ENCODE measurements at regions not wholly inside any gene's neighbourhood (a gene's known extent, or its start where the extent isn't known, plus 50 kb on each side); places are given as distances from the start of the nearest gene placed in this dataset.

GRCh38 chr5:173790177-173790719 lies 97.9 kb upstream of the CPEB4 start:
- H3K27ac ChIP-seq: no peak overlapping the region
- TF ChIP-seq, protein P1, sequence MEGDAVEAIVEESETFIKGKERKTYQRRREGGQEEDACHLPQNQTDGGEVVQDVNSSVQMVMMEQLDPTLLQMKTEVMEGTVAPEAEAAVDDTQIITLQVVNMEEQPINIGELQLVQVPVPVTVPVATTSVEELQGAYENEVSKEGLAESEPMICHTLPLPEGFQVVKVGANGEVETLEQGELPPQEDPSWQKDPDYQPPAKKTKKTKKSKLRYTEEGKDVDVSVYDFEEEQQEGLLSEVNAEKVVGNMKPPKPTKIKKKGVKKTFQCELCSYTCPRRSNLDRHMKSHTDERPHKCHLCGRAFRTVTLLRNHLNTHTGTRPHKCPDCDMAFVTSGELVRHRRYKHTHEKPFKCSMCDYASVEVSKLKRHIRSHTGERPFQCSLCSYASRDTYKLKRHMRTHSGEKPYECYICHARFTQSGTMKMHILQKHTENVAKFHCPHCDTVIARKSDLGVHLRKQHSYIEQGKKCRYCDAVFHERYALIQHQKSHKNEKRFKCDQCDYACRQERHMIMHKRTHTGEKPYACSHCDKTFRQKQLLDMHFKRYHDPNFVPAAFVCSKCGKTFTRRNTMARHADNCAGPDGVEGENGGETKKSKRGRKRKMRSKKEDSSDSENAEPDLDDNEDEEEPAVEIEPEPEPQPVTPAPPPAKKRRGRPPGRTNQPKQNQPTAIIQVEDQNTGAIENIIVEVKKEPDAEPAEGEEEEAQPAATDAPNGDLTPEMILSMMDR (conservative IDR thresholded peaks at IDR 0.05): no peak
- no peak for TF ChIP-seq ZFX (IDR thresholded peaks at IDR 0.05)

- no peak overlapping the region for H3K27ac ChIP-seq
- no peak for TF ChIP-seq ZFX (IDR thresholded peaks at IDR 0.05)
Measured at GRCh38 chr5:173790836-173791546, 97.2 kb upstream of the CPEB4 start.

- H3K27ac ChIP-seq: no peak overlapping the region
- TF ChIP-seq, protein P1 (conservative IDR thresholded peaks at IDR 0.05): no peak
- TF ChIP-seq ZFX (IDR thresholded peaks at IDR 0.05): no peak
Measured at GRCh38 chr5:173791878-173792277, 96.3 kb upstream of the CPEB4 start.

- no peak for TF ChIP-seq ZFX (IDR thresholded peaks at IDR 0.05)
- TF ChIP-seq, protein P1 (conservative IDR thresholded peaks at IDR 0.05): no peak
- H3K27ac ChIP-seq: no peak overlapping the region
Measured at GRCh38 chr5:173792781-173793547, 95.2 kb upstream of the CPEB4 start.

DNA sequence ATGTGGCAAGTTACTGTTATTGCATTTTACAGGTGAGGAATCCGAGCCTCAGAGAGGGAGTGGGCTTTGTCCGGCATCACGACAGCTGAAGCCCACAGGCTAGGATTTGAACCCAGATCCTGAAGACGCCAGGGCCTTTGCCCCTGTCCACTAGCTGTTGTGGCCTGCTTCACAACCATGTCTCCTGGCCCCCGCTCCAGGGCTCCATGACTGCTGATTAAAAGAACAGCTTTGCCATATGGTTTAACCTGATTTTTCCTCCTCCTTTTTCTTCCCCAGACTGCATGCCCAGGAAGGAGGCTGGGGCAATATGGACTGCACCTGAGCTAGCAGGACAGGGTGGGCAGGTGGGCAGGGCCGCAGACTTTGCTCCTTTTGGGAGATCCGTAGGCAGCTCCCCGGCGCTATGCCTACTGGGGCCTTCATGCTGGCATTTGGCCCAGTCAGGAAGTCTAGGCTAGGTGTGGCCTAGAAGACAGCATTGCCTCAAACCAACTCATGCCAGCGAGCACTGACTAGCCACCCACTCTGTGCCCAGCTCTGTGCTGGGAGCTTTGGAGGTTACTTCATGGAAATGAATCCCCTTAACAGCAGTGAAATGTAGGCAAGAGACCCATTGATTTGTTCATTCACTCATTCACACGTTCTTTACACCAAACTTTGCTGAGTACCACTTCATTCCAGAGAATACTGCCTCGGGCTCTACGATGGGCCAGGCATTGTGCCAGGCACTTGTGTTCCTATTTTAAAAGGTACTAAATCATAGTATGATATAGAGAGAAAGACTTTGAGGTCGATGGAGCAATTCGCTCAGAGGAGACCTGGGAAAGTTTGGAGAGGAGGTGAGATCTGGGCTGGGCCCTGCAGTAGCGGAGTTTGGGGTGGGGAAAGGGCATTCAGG lies 94.3 kb upstream of the CPEB4 start:
- TF ChIP-seq ZFX (IDR thresholded peaks at IDR 0.05): no peak
- TF ChIP-seq, protein P1 (conservative IDR thresholded peaks at IDR 0.05): no peak
- H3K27ac ChIP-seq: no peak overlapping the region

- H3K27ac ChIP-seq: no peak overlapping the region
- no peak for TF ChIP-seq ZFX (IDR thresholded peaks at IDR 0.05)
- TF ChIP-seq, protein P1 (conservative IDR thresholded peaks at IDR 0.05): no peak
Measured at GRCh38 chr5:173794901-173795416, 93.2 kb upstream of the CPEB4 start.

DNA sequence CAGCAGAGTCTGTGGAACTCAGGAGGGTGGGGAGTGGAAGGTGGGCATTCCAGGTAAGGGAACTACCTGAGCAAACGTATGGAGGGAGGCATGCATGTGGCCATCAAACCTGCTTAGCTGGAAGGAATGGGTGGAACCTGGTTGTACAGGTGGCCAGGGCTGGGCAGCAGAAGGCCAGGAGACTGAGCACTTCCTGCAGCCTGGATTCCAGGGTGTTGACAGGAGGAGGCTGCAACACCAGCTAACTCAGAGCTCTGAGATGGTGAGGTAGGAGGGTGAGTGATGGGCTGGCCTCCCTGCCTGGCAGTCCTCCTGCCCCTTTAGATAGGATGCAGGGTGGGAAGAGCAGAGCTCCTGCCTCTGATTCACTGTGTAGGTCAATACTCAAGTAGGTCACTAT lies 92.5 kb upstream of the CPEB4 start:
- TF ChIP-seq, protein P1 (conservative IDR thresholded peaks at IDR 0.05): no peak
- TF ChIP-seq ZFX (IDR thresholded peaks at IDR 0.05): no peak
- H3K27ac ChIP-seq: no peak overlapping the region

Data from C4-2B (cell line).